SK-N-SH (cell line): ENCODE measurements at regions not wholly inside any gene's neighbourhood (a gene's known extent, or its start where the extent isn't known, plus 50 kb on each side); places are given as distances from the start of the nearest gene placed in this dataset.

ENCODE experiments used
- CTCF ChIA-PET: fragments of 300-600, 350-600 bp; formaldehyde crosslinking; extraction: SDS; loops from one replicate; lab custom pipeline; 2021; lab: Yijun Ruan, JAX
- POLR2A ChIA-PET: fragments of 350-600 bp; sonication (Branson Sonifier 250); formaldehyde crosslinking; extraction: SDS; loops from one replicate; lab custom pipeline; 2020; ENCODE audit warnings: antibody characterized with exemption, inconsistent platforms; lab: Yijun Ruan, JAX
- DNase-seq: peaks from one replicate; pipeline ENCODE4 v3.0.0; 2012
- H2AFZ ChIP-seq: fragments of 200-600 bp; sonication (generic); 2 replicates; pipeline ENCODE4 v1.8.1; 2016; ENCODE audit warnings: antibody characterized with exemption, mild to moderate bottlenecking, low read depth
- H3F3A ChIP-seq: fragments of 200-600 bp; sonication (generic); replicated peaks from 2 replicates; pipeline ENCODE3; 2016; ENCODE audit warnings: antibody characterized with exemption, mild to moderate bottlenecking; ENCODE audit not compliant: insufficient read depth
- H3K27ac ChIP-seq, 2 experiments: fragments of 200-500 bp in 1 of 2; fragments of 200-600 bp in 1 of 2; sonication (Bioruptor generic) in 1 of 2; sonication (generic), shearing (Covaris generic) in 1 of 2; 2 replicates each; pipeline versions ENCODE4 v1.5.1 to v1.6.1; 2014 to 2016; ENCODE audit warnings: low read depth in 2 of 2, inconsistent platforms in 1 of 2, low read length in 1 of 2, mild to moderate bottlenecking in 1 of 2, mixed read lengths in 1 of 2
- H3K27me3 ChIP-seq: fragments of 200-600 bp; sonication (generic), shearing (Covaris generic); 2 replicates; pipeline ENCODE4 v1.6.1; 2016; ENCODE audit warnings: mixed run types; ENCODE audit not compliant: insufficient read depth
- H3K36me3 ChIP-seq, 2 experiments: fragments of 200-500 bp in 1 of 2; fragments of 200-600 bp in 1 of 2; sonication (Bioruptor generic) in 1 of 2; sonication (generic) in 1 of 2; replicated peaks in 1 of 2; 2 replicates each; pipeline versions ENCODE3 to v1.5.1; 2014 to 2016; ENCODE audit warnings: low read length in 1 of 2, mild to moderate bottlenecking in 1 of 2; ENCODE audit not compliant: insufficient read depth in 2 of 2, control insufficient read depth in 1 of 2
- H3K4me1 ChIP-seq, 2 experiments: fragments of 200-500 bp in 1 of 2; fragments of 200-600 bp in 1 of 2; sonication (Bioruptor generic) in 1 of 2; sonication (generic), shearing (Covaris generic) in 1 of 2; 2 replicates each; pipeline versions ENCODE4 v1.5.1 to v1.6.1; 2014 to 2016; ENCODE audit warnings: low read depth in 1 of 2, low read length in 1 of 2, mixed run types in 1 of 2; ENCODE audit not compliant: insufficient read depth in 2 of 2, control insufficient read depth in 1 of 2
- H3K4me2 ChIP-seq: fragments of 200-600 bp; sonication (generic), shearing (Covaris generic); 2 replicates; pipeline ENCODE4 v1.6.1; 2017; ENCODE audit warnings: mixed run types
- H3K4me3 ChIP-seq, 2 experiments: fragments of 200-500 bp in 1 of 2; fragments of 200-600 bp in 1 of 2; sonication (Bioruptor generic) in 1 of 2; sonication (generic), shearing (Covaris generic) in 1 of 2; 2 replicates each; pipeline versions ENCODE4 v1.5.1 to v1.8.1; 2014 to 2016; ENCODE audit warnings: low read depth in 2 of 2, inconsistent platforms in 1 of 2, low read length in 1 of 2, mild to moderate bottlenecking in 1 of 2, mixed read lengths in 1 of 2, moderate library complexity in 1 of 2
- H3K79me2 ChIP-seq: fragments of 200-600 bp; sonication (generic); 2 replicates; pipeline ENCODE4 v1.8.1; 2017; ENCODE audit warnings: mild to moderate bottlenecking; ENCODE audit not compliant: insufficient read depth
- H3K9ac ChIP-seq: fragments of 200-600 bp; sonication (generic); 2 replicates; pipeline ENCODE4 v1.6.1; 2017; ENCODE audit warnings: mixed run types
- H3K9me2 ChIP-seq: fragments of 200-600 bp; sonication (generic); 2 replicates; pipeline ENCODE4 v1.6.1; 2017; ENCODE audit warnings: mixed run types
- H3K9me3 ChIP-seq: fragments of 200-600 bp; sonication (generic); 2 replicates; pipeline ENCODE4 v1.6.1; 2017; ENCODE audit warnings: mixed run types, mild to moderate bottlenecking, moderate library complexity
- H4K20me1 ChIP-seq: fragments of 200-600 bp; sonication (generic); 2 replicates; pipeline ENCODE4 v1.6.1; 2017; ENCODE audit warnings: mild to moderate bottlenecking, mixed run types; ENCODE audit not compliant: insufficient read depth
- EZH2phosphoT487 ChIP-seq: fragments of 200-600 bp; sonication (generic); IDR thresholded peaks from 2 replicates; pipeline ENCODE4 v1.6.1; 2017; ENCODE audit warnings: low read depth, mixed run types, mild to moderate bottlenecking, antibody characterized with exemption, moderate library complexity, borderline replicate concordance
- FOXM1 ChIP-seq: IDR thresholded peaks from 2 replicates; pipeline ENCODE4 v1.4.0; 2012; ENCODE audit warnings: low read depth, mild to moderate bottlenecking
- GABPA ChIP-seq: IDR thresholded peaks from 2 replicates; pipeline ENCODE4 v1.4.0; 2012; ENCODE audit warnings: low read depth, mild to moderate bottlenecking
- GATA2 ChIP-seq: sonication (generic); formaldehyde crosslinking; IDR thresholded peaks from 2 replicates; pipeline ENCODE4 v1.5.0; 2020; ENCODE audit warnings: mild to moderate bottlenecking, missing genetic modification reagents
- MEF2A ChIP-seq: IDR thresholded peaks from 2 replicates; pipeline ENCODE4 v1.4.0; 2012; ENCODE audit warnings: low read depth, borderline replicate concordance
- NRF1 ChIP-seq: IDR thresholded peaks from 2 replicates; pipeline ENCODE4 v1.6.1; 2012; ENCODE audit warnings: low read depth, mild to moderate bottlenecking, low read length
- RAD21 ChIP-seq: IDR thresholded peaks from 2 replicates; pipeline ENCODE4 v1.6.1; 2012; ENCODE audit warnings: mild to moderate bottlenecking, low read length
- RXRA ChIP-seq: IDR thresholded peaks from 2 replicates; pipeline ENCODE4 v1.4.0; 2012; ENCODE audit warnings: low read depth, mild to moderate bottlenecking, borderline replicate concordance
- SMC3 ChIP-seq: IDR thresholded peaks from 2 replicates; pipeline ENCODE4 v1.6.1; 2012; ENCODE audit warnings: low read depth, low read length, improper control_type of control experiment
- TAF1 ChIP-seq: IDR thresholded peaks from 2 replicates; pipeline ENCODE4 v1.6.1; 2012; ENCODE audit warnings: low read depth, mild to moderate bottlenecking, low read length, moderate library complexity, borderline replicate concordance
- TCF12 ChIP-seq: IDR thresholded peaks from 2 replicates; pipeline ENCODE4 v1.4.0; 2012
- TEAD4 ChIP-seq: IDR thresholded peaks from 2 replicates; pipeline ENCODE4 v1.4.0; 2012; ENCODE audit warnings: mild to moderate bottlenecking, borderline replicate concordance; ENCODE audit not compliant: insufficient read depth
- WGBS: methylation state at CpG from one replicate; pipeline ENCODE4 v1.1.6; 2017; ENCODE audit warnings: low lambda C conversion rate; 5-methylcytosine and 5-hydroxymethylcytosine counted together
- TF ChIP-seq, protein P1 (sequence below): fragments of 150-350 bp; IDR thresholded peaks from 2 replicates; pipeline ENCODE4 v1.6.1; 2016; ENCODE audit warnings: mild to moderate bottlenecking, low read depth, low read length
- TF ChIP-seq, protein P2 (sequence below): fragments of 150-350 bp; IDR thresholded peaks from 2 replicates; pipeline ENCODE4 v1.6.1; 2017; ENCODE audit warnings: antibody characterized with exemption, low read length, low read depth, borderline replicate concordance
- TF ChIP-seq, protein P3 (sequence below): IDR thresholded peaks from 2 replicates; pipeline ENCODE4; 2012
- TF ChIP-seq, protein P4 (sequence below): IDR thresholded peaks from 2 replicates; pipeline ENCODE4 v1.4.0; 2012; ENCODE audit warnings: low read depth, borderline replicate concordance
- TF ChIP-seq, protein P5 (sequence below): IDR thresholded peaks from 2 replicates; pipeline ENCODE4 v1.6.1; 2012; ENCODE audit warnings: mild to moderate bottlenecking, low read depth, low read length, moderate library complexity
- TF ChIP-seq, protein P6 (sequence below): IDR thresholded peaks from 2 replicates; pipeline ENCODE4 v1.4.0; 2012; ENCODE audit warnings: low read depth
- TF ChIP-seq, protein P7 (sequence below): IDR thresholded peaks from 2 replicates; pipeline ENCODE4 v1.4.0; 2012; ENCODE audit warnings: low read depth, borderline replicate concordance

DNA sequence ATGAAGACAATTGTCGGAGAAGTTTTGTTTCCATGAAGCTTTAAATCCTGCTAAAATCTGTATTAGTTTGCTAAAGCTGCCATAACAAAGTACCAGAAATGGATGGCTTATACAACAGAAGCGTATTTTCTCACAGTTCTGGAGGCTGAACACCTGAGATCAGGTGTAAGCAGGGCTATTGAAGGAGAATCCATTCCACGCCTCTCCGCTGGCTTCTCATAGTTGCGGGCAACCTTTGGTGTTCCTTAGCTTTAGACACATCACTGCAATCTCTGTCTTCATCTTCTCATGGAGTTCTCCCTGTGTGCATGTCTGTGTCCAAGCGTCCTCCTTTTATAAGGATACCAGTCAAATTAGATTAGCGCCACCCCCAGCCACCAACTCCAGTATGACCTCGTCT, 159.9 kb upstream of the CDYL start:
- no peaks in the 10 kb centered on the region for H4K20me1 ChIP-seq
- no peaks in the 10 kb centered on the region for H3K36me3 ChIP-seq
- no peaks in the 10 kb centered on the region for H3K9me2 ChIP-seq
- no peak overlapping the region for H3K4me3 ChIP-seq
- TF ChIP-seq MEF2A (no peak), RXRA (no peak), RAD21 (no peak), TAF1 (no peak), GABPA (no peak), NRF1 (no peak), EZH2phosphoT487 (no peak), TEAD4 (no peak), FOXM1 (no peak), GATA2 (CRISPR knock-in tag) (no peak), TCF12 (no peak), SMC3 (no peak)
- TF ChIP-seq, protein P1, sequence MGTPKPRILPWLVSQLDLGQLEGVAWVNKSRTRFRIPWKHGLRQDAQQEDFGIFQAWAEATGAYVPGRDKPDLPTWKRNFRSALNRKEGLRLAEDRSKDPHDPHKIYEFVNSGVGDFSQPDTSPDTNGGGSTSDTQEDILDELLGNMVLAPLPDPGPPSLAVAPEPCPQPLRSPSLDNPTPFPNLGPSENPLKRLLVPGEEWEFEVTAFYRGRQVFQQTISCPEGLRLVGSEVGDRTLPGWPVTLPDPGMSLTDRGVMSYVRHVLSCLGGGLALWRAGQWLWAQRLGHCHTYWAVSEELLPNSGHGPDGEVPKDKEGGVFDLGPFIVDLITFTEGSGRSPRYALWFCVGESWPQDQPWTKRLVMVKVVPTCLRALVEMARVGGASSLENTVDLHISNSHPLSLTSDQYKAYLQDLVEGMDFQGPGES, result no peak
- TF ChIP-seq, protein P2, sequence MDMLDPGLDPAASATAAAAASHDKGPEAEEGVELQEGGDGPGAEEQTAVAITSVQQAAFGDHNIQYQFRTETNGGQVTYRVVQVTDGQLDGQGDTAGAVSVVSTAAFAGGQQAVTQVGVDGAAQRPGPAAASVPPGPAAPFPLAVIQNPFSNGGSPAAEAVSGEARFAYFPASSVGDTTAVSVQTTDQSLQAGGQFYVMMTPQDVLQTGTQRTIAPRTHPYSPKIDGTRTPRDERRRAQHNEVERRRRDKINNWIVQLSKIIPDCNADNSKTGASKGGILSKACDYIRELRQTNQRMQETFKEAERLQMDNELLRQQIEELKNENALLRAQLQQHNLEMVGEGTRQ, result no peak
- TF ChIP-seq, protein P3, sequence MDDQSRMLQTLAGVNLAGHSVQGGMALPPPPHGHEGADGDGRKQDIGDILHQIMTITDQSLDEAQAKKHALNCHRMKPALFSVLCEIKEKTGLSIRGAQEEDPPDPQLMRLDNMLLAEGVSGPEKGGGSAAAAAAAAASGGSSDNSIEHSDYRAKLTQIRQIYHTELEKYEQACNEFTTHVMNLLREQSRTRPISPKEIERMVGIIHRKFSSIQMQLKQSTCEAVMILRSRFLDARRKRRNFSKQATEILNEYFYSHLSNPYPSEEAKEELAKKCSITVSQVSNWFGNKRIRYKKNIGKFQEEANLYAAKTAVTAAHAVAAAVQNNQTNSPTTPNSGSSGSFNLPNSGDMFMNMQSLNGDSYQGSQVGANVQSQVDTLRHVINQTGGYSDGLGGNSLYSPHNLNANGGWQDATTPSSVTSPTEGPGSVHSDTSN, result no peak
- TF ChIP-seq, protein P4, sequence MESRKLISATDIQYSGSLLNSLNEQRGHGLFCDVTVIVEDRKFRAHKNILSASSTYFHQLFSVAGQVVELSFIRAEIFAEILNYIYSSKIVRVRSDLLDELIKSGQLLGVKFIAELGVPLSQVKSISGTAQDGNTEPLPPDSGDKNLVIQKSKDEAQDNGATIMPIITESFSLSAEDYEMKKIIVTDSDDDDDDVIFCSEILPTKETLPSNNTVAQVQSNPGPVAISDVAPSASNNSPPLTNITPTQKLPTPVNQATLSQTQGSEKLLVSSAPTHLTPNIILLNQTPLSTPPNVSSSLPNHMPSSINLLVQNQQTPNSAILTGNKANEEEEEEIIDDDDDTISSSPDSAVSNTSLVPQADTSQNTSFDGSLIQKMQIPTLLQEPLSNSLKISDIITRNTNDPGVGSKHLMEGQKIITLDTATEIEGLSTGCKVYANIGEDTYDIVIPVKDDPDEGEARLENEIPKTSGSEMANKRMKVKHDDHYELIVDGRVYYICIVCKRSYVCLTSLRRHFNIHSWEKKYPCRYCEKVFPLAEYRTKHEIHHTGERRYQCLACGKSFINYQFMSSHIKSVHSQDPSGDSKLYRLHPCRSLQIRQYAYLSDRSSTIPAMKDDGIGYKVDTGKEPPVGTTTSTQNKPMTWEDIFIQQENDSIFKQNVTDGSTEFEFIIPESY, result no peak
- TF ChIP-seq, protein P5, sequence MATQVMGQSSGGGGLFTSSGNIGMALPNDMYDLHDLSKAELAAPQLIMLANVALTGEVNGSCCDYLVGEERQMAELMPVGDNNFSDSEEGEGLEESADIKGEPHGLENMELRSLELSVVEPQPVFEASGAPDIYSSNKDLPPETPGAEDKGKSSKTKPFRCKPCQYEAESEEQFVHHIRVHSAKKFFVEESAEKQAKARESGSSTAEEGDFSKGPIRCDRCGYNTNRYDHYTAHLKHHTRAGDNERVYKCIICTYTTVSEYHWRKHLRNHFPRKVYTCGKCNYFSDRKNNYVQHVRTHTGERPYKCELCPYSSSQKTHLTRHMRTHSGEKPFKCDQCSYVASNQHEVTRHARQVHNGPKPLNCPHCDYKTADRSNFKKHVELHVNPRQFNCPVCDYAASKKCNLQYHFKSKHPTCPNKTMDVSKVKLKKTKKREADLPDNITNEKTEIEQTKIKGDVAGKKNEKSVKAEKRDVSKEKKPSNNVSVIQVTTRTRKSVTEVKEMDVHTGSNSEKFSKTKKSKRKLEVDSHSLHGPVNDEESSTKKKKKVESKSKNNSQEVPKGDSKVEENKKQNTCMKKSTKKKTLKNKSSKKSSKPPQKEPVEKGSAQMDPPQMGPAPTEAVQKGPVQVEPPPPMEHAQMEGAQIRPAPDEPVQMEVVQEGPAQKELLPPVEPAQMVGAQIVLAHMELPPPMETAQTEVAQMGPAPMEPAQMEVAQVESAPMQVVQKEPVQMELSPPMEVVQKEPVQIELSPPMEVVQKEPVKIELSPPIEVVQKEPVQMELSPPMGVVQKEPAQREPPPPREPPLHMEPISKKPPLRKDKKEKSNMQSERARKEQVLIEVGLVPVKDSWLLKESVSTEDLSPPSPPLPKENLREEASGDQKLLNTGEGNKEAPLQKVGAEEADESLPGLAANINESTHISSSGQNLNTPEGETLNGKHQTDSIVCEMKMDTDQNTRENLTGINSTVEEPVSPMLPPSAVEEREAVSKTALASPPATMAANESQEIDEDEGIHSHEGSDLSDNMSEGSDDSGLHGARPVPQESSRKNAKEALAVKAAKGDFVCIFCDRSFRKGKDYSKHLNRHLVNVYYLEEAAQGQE, result no peak
- TF ChIP-seq, protein P6, sequence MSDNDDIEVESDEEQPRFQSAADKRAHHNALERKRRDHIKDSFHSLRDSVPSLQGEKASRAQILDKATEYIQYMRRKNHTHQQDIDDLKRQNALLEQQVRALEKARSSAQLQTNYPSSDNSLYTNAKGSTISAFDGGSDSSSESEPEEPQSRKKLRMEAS, result no peak
- TF ChIP-seq, protein P7, sequence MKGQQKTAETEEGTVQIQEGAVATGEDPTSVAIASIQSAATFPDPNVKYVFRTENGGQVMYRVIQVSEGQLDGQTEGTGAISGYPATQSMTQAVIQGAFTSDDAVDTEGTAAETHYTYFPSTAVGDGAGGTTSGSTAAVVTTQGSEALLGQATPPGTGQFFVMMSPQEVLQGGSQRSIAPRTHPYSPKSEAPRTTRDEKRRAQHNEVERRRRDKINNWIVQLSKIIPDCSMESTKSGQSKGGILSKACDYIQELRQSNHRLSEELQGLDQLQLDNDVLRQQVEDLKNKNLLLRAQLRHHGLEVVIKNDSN, result no peak
- TF ChIP-seq, all 33 proteins: peak for 0
- H3F3A ChIP-seq, result no peaks in the 10 kb centered on the region
- WGBS, result 57% methylated on average over 8 of the region's 8 CpGs
- no peaks in the 10 kb centered on the region for H3K4me1 ChIP-seq
- POLR2A ChIA-PET, result no interaction called here
- H3K9me3 ChIP-seq, result no peaks in the 10 kb centered on the region
- H3K4me2 ChIP-seq, result no peak overlapping the region
- no peak overlapping the region for H3K9ac ChIP-seq
- H3K27me3 ChIP-seq, result peaks cover 6% of the 10 kb centered on the region; the same call in 1 of the 2 replicates
- no peak overlapping the region for H2AFZ ChIP-seq
- no peak overlapping the region for H3K27ac ChIP-seq
- DNase-seq, result no peak
- no peaks in the 10 kb centered on the region for H3K79me2 ChIP-seq
- CTCF ChIA-PET, result no interaction called here
